HCT116 (cell line): ENCODE measurements at regions not wholly inside any gene's neighbourhood (a gene's known extent, or its start where the extent isn't known, plus 50 kb on each side); places are given as distances from the start of the nearest gene placed in this dataset.

Experiments used
- ATAC-seq: fragments of 200-7000 bp; cut with Tn5 transposase; 2 replicates; pipeline ENCODE4 v1.9.1; 2020; ENCODE audit warnings: mild to moderate bottlenecking, moderate library complexity
- BruUV-seq: library from RNA; stranded (reverse); fragments of 400-500 nt; replicated peaks from 2 replicates; lab custom pipeline; 2021; lab: Mats Ljungman, UMichigan
- CTCF ChIA-PET: fragments of 300-600 bp; sonication (Branson Sonifier 250); formaldehyde crosslinking; loops from one replicate; lab custom pipeline; 2021; ENCODE audit warnings: antibody characterized with exemption; lab: Charles Lee
- POLR2A ChIA-PET: fragments of 300-600, 350-600 bp; sonication (Branson Sonifier 250); formaldehyde crosslinking; loops from one replicate; lab custom pipeline; 2021; ENCODE audit warnings: antibody characterized with exemption; lab: Charles Lee
- RAD21 ChIA-PET, 2 experiments: fragments of 300-600 bp; sonication (Branson Sonifier 250); formaldehyde crosslinking; loops; one replicate each; lab custom pipeline; 2023; ENCODE audit warnings: low total read pairs in 2 of 2; ENCODE audit not compliant: uncharacterized antibody in 2 of 2, unreplicated experiment in 2 of 2, low non-redundant PET in 1 of 2; lab: Charles Lee
- DNase-seq: peaks from one replicate; pipeline ENCODE4 v3.0.0-alpha.2; 2010; ENCODE audit warnings: low read depth, low spot score
- H2AFZ ChIP-seq: fragments of 200-600 bp; shearing (Covaris generic), sonication (generic); 2 replicates; pipeline ENCODE4 v1.6.1; 2017; ENCODE audit warnings: low read depth, mixed run types, mixed read lengths, antibody characterized with exemption, low read length; ENCODE audit not compliant: poor library complexity, severe bottlenecking
- H3K27ac ChIP-seq: 2 replicates; pipeline ENCODE4 v1.5.1; 2012; ENCODE audit warnings: low read depth, low read length
- H3K27me3 ChIP-seq: fragments of 200-600 bp; sonication (generic); 2 replicates; pipeline ENCODE4 v1.6.1; 2016; ENCODE audit warnings: mixed run types, low read length, mixed read lengths; ENCODE audit not compliant: insufficient read depth
- H3K36me3 ChIP-seq, 2 experiments: fragments of 200-500 bp in 1 of 2; fragments of 200-600 bp in 1 of 2; sonication (Bioruptor generic) in 1 of 2; sonication (generic) in 1 of 2; 2 replicates each; pipeline versions ENCODE4 v1.5.1 to v1.6.1; 2014 to 2016; ENCODE audit warnings: low read length in 2 of 2, inconsistent platforms in 1 of 2, mixed read lengths in 1 of 2, mixed run types in 1 of 2; ENCODE audit not compliant: insufficient read depth in 2 of 2, control insufficient read depth in 1 of 2
- H3K4me1 ChIP-seq, 2 experiments: fragments of 200-600 bp in 1 of 2; sonication (generic) in 1 of 2; 2 replicates each; pipeline versions ENCODE4 v1.5.1 to v1.6.1; 2012 to 2017; ENCODE audit warnings: low read length in 2 of 2, inconsistent platforms in 1 of 2, mild to moderate bottlenecking in 1 of 2, mixed read lengths in 1 of 2, mixed run types in 1 of 2, moderate library complexity in 1 of 2; ENCODE audit not compliant: insufficient read depth in 2 of 2, control insufficient read depth in 1 of 2
- H3K4me2 ChIP-seq: fragments of 200-600 bp; sonication (generic); 2 replicates; pipeline ENCODE4 v1.6.1; 2017; ENCODE audit warnings: mixed run types, low read length, mixed read lengths
- H3K4me3 ChIP-seq, 2 experiments: fragments of 200-600 bp in 1 of 2; sonication (generic) in 1 of 2; replicated peaks in 1 of 2; 2 replicates each; pipeline ENCODE4 v1.5.1; 2011 to 2016; ENCODE audit warnings: low read length in 2 of 2, control low read depth in 1 of 2, low read depth in 1 of 2, mild to moderate bottlenecking in 1 of 2, mixed read lengths in 1 of 2, mixed run types in 1 of 2
- H3K79me2 ChIP-seq: fragments of 200-600 bp; sonication (generic); 2 replicates; pipeline ENCODE4 v1.6.1; 2017; ENCODE audit warnings: mild to moderate bottlenecking, mixed run types, low read length, moderate library complexity, mixed read lengths; ENCODE audit not compliant: insufficient read depth
- H3K9ac ChIP-seq: fragments of 200-600 bp; sonication (generic); 2 replicates; pipeline ENCODE4 v1.6.1; 2016; ENCODE audit warnings: low read length, mixed read lengths
- H3K9me2 ChIP-seq: fragments of 200-600 bp; sonication (generic), shearing (Covaris generic); 2 replicates; pipeline ENCODE4 v1.6.1; 2017; ENCODE audit warnings: mixed run types, mild to moderate bottlenecking, moderate library complexity; ENCODE audit not compliant: insufficient read depth
- H3K9me3 ChIP-seq, 2 experiments: fragments of 200-500 bp in 1 of 2; fragments of 200-600 bp in 1 of 2; sonication (Bioruptor generic) in 1 of 2; sonication (generic) in 1 of 2; 2 replicates each; pipeline ENCODE4 v1.6.1; 2014 to 2017; ENCODE audit warnings: low read length in 2 of 2, mixed read lengths in 2 of 2, inconsistent platforms in 1 of 2, low read depth in 1 of 2, mild to moderate bottlenecking in 1 of 2, mixed run types in 1 of 2, moderate library complexity in 1 of 2; ENCODE audit not compliant: control insufficient read depth in 1 of 2, insufficient read depth in 1 of 2
- H4K20me1 ChIP-seq: fragments of 200-600 bp; sonication (generic), shearing (Covaris generic); 2 replicates; pipeline ENCODE4 v1.6.1; 2017; ENCODE audit warnings: mixed run types, mild to moderate bottlenecking, moderate library complexity; ENCODE audit not compliant: insufficient read depth
- CBX3 ChIP-seq: IDR thresholded peaks from 2 replicates; pipeline ENCODE4 v1.6.1; 2012; ENCODE audit warnings: low read depth
- CEBPB ChIP-seq: IDR thresholded peaks from 2 replicates; pipeline ENCODE4 v1.6.1; 2012; ENCODE audit warnings: low read depth
- EGR1 ChIP-seq: IDR thresholded peaks from 2 replicates; pipeline ENCODE4 v1.6.1; 2012; ENCODE audit warnings: low read depth
- ELF1 ChIP-seq: IDR thresholded peaks from 2 replicates; pipeline ENCODE4 v1.6.1; 2012; ENCODE audit warnings: low read depth, borderline replicate concordance
- EZH2 ChIP-seq: fragments of 200-600 bp; sonication (generic); IDR thresholded peaks from 2 replicates; pipeline ENCODE4 v1.6.1; 2017; ENCODE audit warnings: antibody characterized with exemption, mixed run types
- EZH2phosphoT487 ChIP-seq: fragments of 200-600 bp; IDR thresholded peaks from 2 replicates; pipeline ENCODE4 v1.6.1; 2018; ENCODE audit warnings: antibody characterized with exemption, borderline replicate concordance
- FOSL1 ChIP-seq: IDR thresholded peaks from 2 replicates; pipeline ENCODE4 v1.6.1; 2012; ENCODE audit warnings: low read depth
- JUND ChIP-seq: IDR thresholded peaks from 2 replicates; pipeline ENCODE4 v1.6.1; 2012
- POLR2A ChIP-seq: IDR thresholded peaks from 2 replicates; pipeline ENCODE4 v1.7.0; 2011; ENCODE audit warnings: borderline replicate concordance; ENCODE audit not compliant: insufficient read depth, insufficient read length; ENCODE audit errors: extremely low read depth
- POLR2AphosphoS5 ChIP-seq: IDR thresholded peaks from 2 replicates; pipeline ENCODE4 v1.6.1; 2011; ENCODE audit warnings: mild to moderate bottlenecking, low read depth, low read length, moderate library complexity
- RAD21 ChIP-seq: IDR thresholded peaks from 2 replicates; pipeline ENCODE4 v1.6.1; 2012; ENCODE audit warnings: low read depth, mild to moderate bottlenecking
- SIN3A ChIP-seq: IDR thresholded peaks from 2 replicates; pipeline ENCODE4 v1.6.1; 2012; ENCODE audit warnings: low read depth
- SRF ChIP-seq: IDR thresholded peaks from 2 replicates; pipeline ENCODE4 v1.6.1; 2012; ENCODE audit warnings: low read depth
- YY1 ChIP-seq: IDR thresholded peaks from 2 replicates; pipeline ENCODE4 v1.6.1; 2011; ENCODE audit warnings: low read length, low read depth, moderate library complexity, mild to moderate bottlenecking; ENCODE audit not compliant: insufficient replicate concordance; ENCODE audit errors: extremely low read depth
- ZFX ChIP-seq: fragments of 450-650 bp; IDR thresholded peaks from 2 replicates; pipeline ENCODE4 v1.6.1; 2017
- intact Hi-C: fragments of 100-400 bp; cut with micrococcal nuclease; formaldehyde crosslinking; loops from 2 replicates; pipeline ENCODE4 v1.10.0; 2022
- TF ChIP-seq, protein P1 (sequence below): IDR thresholded peaks from 2 replicates; pipeline ENCODE4 v1.6.1; 2012; ENCODE audit warnings: low read depth
- TF ChIP-seq, protein P2 (sequence below): IDR thresholded peaks from 2 replicates; pipeline ENCODE4 v1.6.1; 2012
- TF ChIP-seq, protein P3 (sequence below): IDR thresholded peaks from 2 replicates; pipeline ENCODE4 v1.6.1; 2012
- TF ChIP-seq, protein P4 (sequence below), 3 experiments: fragments of 200-600 bp in 1 of 3; sonication (generic) in 1 of 3; IDR thresholded peaks in 2 of 3; conservative IDR thresholded peaks in 1 of 3; 2 replicates each; pipeline ENCODE4 v1.5.1; 2012 to 2017; ENCODE audit warnings: low read depth in 2 of 3, low read length in 2 of 3, antibody characterized with exemption in 1 of 3, borderline replicate concordance in 1 of 3, control low read depth in 1 of 3, mild to moderate bottlenecking in 1 of 3, mixed read lengths in 1 of 3, mixed run types in 1 of 3, moderate library complexity in 1 of 3; ENCODE audit not compliant: insufficient read depth in 1 of 3
- TF ChIP-seq, protein P5 (sequence below): IDR thresholded peaks from 2 replicates; pipeline ENCODE4 v1.6.1; 2011; ENCODE audit warnings: mild to moderate bottlenecking, low read length, moderate library complexity; ENCODE audit not compliant: insufficient replicate concordance; ENCODE audit errors: extremely low read depth

DNA sequence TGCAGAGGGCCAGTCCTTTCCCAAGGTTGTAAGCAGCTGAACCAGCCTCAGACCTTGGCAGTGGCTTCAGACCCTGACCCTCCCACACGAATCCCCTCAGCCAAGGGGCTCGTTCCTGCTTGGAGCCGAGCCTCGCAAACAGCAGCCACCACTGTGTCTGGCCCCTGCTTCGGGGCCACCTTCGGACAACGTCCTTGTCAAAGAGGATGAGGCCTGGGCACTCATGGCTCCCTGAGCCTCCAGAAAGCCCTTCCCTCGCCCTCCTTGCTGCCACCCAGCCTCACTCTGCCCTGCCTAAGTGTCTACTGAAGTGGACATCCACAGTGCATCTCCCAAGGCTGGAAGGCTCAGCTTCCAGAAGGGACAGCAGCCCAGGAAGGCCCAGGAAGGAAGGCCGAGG, 161.7 kb downstream of the OLFM1 start:
- Histone ChIP-seq H3K9ac (no peak overlapping the region), H2AFZ (no peak overlapping the region), H3K4me2 (no peak overlapping the region), H3K4me3 (no peak overlapping the region), H3K9me2 (no peaks in the 10 kb centered on the region), H3K36me3 (no peaks in the 10 kb centered on the region), H3K27ac (no peak overlapping the region), H3K27me3 (0 out of 2 replicates have a peak, but pooled peaks cover 2% of the 10 kb centered on the region), H3K9me3 (no peaks in the 10 kb centered on the region), H3K4me1 (peaks cover 7 to 25% of the 10 kb centered on the region in 2 experiments; a peak in 3 of 4 replicates), H3K79me2 (no peaks in the 10 kb centered on the region), H4K20me1 (no peaks in the 10 kb centered on the region)
- RAD21 ChIA-PET = no interaction called here
- TF ChIP-seq JUND (no peak), CEBPB (no peak), EZH2phosphoT487 (no peak), EZH2 (no peak), CBX3 (no peak), EGR1 (no peak), RAD21 (no peak), FOSL1 (no peak), SRF (no peak), ELF1 (no peak), ZFX (no peak), SIN3A (no peak), POLR2AphosphoS5 (no peak), POLR2A (no peak), YY1 (no peak)
- TF ChIP-seq, protein P1, sequence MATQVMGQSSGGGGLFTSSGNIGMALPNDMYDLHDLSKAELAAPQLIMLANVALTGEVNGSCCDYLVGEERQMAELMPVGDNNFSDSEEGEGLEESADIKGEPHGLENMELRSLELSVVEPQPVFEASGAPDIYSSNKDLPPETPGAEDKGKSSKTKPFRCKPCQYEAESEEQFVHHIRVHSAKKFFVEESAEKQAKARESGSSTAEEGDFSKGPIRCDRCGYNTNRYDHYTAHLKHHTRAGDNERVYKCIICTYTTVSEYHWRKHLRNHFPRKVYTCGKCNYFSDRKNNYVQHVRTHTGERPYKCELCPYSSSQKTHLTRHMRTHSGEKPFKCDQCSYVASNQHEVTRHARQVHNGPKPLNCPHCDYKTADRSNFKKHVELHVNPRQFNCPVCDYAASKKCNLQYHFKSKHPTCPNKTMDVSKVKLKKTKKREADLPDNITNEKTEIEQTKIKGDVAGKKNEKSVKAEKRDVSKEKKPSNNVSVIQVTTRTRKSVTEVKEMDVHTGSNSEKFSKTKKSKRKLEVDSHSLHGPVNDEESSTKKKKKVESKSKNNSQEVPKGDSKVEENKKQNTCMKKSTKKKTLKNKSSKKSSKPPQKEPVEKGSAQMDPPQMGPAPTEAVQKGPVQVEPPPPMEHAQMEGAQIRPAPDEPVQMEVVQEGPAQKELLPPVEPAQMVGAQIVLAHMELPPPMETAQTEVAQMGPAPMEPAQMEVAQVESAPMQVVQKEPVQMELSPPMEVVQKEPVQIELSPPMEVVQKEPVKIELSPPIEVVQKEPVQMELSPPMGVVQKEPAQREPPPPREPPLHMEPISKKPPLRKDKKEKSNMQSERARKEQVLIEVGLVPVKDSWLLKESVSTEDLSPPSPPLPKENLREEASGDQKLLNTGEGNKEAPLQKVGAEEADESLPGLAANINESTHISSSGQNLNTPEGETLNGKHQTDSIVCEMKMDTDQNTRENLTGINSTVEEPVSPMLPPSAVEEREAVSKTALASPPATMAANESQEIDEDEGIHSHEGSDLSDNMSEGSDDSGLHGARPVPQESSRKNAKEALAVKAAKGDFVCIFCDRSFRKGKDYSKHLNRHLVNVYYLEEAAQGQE = no peak
- TF ChIP-seq, protein P2, sequence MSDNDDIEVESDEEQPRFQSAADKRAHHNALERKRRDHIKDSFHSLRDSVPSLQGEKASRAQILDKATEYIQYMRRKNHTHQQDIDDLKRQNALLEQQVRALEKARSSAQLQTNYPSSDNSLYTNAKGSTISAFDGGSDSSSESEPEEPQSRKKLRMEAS = no peak
- TF ChIP-seq, protein P3, sequence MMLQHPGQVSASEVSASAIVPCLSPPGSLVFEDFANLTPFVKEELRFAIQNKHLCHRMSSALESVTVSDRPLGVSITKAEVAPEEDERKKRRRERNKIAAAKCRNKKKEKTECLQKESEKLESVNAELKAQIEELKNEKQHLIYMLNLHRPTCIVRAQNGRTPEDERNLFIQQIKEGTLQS = no peak
- TF ChIP-seq, protein P4, sequence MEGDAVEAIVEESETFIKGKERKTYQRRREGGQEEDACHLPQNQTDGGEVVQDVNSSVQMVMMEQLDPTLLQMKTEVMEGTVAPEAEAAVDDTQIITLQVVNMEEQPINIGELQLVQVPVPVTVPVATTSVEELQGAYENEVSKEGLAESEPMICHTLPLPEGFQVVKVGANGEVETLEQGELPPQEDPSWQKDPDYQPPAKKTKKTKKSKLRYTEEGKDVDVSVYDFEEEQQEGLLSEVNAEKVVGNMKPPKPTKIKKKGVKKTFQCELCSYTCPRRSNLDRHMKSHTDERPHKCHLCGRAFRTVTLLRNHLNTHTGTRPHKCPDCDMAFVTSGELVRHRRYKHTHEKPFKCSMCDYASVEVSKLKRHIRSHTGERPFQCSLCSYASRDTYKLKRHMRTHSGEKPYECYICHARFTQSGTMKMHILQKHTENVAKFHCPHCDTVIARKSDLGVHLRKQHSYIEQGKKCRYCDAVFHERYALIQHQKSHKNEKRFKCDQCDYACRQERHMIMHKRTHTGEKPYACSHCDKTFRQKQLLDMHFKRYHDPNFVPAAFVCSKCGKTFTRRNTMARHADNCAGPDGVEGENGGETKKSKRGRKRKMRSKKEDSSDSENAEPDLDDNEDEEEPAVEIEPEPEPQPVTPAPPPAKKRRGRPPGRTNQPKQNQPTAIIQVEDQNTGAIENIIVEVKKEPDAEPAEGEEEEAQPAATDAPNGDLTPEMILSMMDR (IDR thresholded peaks at IDR 0.05 in 2 of 3, conservative IDR thresholded peaks at IDR 0.05 in 1 of 3; ENCODE audit: borderline replicate concordance in 1 of 3, insufficient read depth in 1 of 3, low read depth in 2 of 3, low read length in 2 of 3) = no peak
- TF ChIP-seq, protein P5, sequence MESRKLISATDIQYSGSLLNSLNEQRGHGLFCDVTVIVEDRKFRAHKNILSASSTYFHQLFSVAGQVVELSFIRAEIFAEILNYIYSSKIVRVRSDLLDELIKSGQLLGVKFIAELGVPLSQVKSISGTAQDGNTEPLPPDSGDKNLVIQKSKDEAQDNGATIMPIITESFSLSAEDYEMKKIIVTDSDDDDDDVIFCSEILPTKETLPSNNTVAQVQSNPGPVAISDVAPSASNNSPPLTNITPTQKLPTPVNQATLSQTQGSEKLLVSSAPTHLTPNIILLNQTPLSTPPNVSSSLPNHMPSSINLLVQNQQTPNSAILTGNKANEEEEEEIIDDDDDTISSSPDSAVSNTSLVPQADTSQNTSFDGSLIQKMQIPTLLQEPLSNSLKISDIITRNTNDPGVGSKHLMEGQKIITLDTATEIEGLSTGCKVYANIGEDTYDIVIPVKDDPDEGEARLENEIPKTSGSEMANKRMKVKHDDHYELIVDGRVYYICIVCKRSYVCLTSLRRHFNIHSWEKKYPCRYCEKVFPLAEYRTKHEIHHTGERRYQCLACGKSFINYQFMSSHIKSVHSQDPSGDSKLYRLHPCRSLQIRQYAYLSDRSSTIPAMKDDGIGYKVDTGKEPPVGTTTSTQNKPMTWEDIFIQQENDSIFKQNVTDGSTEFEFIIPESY = no peak
- no peak for DNase-seq
- no TSS peak for BruUV-seq
- intact Hi-C loops = no loop called here
- POLR2A ChIA-PET = no interaction called here
- CTCF ChIA-PET = no interaction called here
- no peak for ATAC-seq
